ENCODE measurements at regions not wholly inside any gene's neighbourhood (a gene's known extent, or its start where the extent isn't known, plus 50 kb on each side); places are given as distances from the start of the nearest gene placed in this dataset.

- TF ChIP-seq POLR2A (IDR thresholded peaks at IDR 0.05; ENCODE audit: low read depth, low read length) (no peak), POLR2AphosphoS5 (IDR thresholded peaks at IDR 0.05; ENCODE audit: low read depth, low read length) (no peak), TAF1 (IDR thresholded peaks at IDR 0.05; ENCODE audit: low read depth, low read length) (no peak)
Observed at GRCh38 chr21:15221799-15222386, 157.1 kb upstream of the NRIP1 start.
